ENCODE measurements at regions not wholly inside any gene's neighbourhood (a gene's known extent, or its start where the extent isn't known, plus 50 kb on each side); places are given as distances from the start of the nearest gene placed in this dataset.

DNA sequence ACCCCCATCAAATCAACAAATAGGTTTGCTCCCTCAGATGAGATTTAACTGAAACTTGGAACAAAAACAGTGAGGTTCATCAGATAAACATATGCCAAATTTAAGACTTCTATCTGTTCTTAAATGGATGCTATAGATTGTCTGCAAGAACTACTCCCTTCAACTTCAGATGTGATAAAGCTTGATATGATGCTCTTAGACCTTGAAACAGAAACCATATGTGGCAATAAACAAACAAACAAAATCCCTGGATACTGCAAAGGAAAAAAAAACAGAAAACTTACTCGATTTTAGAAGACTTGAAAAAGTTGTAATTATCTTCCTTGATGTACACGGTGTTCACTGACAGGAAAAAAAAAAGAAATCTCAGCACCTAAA, 286.1 kb upstream of the USP25 start (continued):
- no peak for TF ChIP-seq ZNF280D (tag by site-specific recombination; IDR thresholded peaks at IDR 0.05)
- no peak for TF ChIP-seq GLI2 (tag by site-specific recombination; IDR thresholded peaks at IDR 0.05; ENCODE audit: borderline replicate concordance, low read depth)
- no peak for TF ChIP-seq ZNF221 (tag by site-specific recombination; IDR thresholded peaks at IDR 0.05; ENCODE audit: borderline replicate concordance)
- TF ChIP-seq HOXA7 (CRISPR knock-in tag; IDR thresholded peaks at IDR 0.05; ENCODE audit: borderline replicate concordance): no peak
- TF ChIP-seq FEZF1 (tag by site-specific recombination; IDR thresholded peaks at IDR 0.05): no peak

DNA sequence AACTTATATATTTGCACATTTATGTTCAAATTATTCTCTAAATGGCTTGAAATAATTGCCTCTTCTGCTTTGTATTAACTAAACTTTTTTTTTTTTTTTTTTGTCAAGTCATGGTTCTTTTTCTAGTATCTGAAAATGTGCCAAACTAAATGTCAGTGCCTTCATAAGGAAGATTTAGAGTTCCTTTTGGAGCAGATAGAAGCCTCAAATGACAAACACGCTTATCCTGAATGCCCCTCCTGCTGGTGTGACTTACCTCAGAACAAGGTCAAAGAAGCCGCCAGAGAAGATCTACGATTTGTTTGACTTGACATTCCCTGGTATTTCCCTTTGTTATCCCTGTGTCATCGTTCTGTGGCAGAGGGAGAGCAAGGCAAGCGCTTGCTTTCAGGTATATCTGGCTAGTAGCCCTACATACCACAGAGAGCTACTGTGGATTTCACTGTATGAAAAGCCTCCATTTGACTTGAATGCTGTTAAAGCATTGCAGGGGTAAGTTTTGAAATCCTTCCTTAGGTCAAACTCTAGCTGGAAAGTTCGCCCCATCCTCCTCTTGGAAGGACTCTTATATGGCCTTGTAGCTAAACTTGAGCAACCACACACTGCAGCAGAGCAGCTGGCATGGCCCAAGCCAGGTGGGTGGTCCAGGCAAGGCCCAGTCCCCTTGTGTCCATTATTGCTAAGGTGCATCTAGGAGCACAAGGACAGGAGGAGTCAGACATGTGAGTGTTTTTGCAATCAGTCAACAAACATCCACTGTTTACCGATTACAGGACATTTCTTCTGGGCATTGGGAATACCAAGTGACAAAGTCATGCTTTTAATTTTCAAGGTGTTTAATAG, 285.4 kb upstream of the USP25 start:
- Histone ChIP-seq H3K9me3 (ENCODE audit: control insufficient read depth, insufficient read depth, low read depth, low read length) (no peaks in the 10 kb centered on the region; the same call in 1 of the 2 replicates), H3K4me3 (ENCODE audit: low read depth, low read length) (no peak overlapping the region), H3K4me1 (ENCODE audit: control insufficient read depth, insufficient read depth, low read length) (no peaks in the 10 kb centered on the region), H3K27ac (ENCODE audit: extremely low read depth, low read depth, low read length) (no peak overlapping the region), H3K36me3 (ENCODE audit: control insufficient read depth in 2 of 2, insufficient read depth in 1 of 2, low read length in 2 of 2) (no peaks in the 10 kb centered on the region)
- POLR2A ChIA-PET: no interaction called here
- CTCF ChIA-PET: no interaction called here
- TF ChIP-seq ZNF514 (tag by site-specific recombination; IDR thresholded peaks at IDR 0.05) (no peak), ZBTB8A (tag by site-specific recombination; IDR thresholded peaks at IDR 0.05) (no peak), SETDB1 (IDR thresholded peaks at IDR 0.05; ENCODE audit: insufficient read length, low read length) (no peak), ZNF2 (tag by site-specific recombination; IDR thresholded peaks at IDR 0.05) (no peak), ZNF214 (tag by site-specific recombination; IDR thresholded peaks at IDR 0.05; ENCODE audit: borderline replicate concordance) (no peak), MZF1 (tag by site-specific recombination; IDR thresholded peaks at IDR 0.05; ENCODE audit: borderline replicate concordance) (no peak)

DNA sequence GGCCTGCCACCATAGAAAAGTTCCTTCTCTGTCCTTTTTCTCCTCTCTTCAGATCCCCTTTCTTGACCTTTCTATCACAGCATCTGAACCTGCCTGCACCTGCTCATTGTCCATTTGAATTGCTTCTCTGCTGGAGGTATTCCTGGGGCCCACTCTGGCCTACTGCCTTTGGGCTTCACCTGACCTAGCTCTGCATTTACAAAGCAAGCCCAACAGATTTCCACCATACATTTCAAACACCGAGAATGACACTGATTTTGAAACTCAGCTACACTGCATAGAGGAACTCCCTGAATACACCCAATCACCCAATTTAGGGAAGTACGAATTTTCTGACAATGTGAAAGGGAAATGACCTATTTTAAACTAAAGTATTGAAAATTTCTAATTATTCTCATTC, 284.5 kb upstream of the USP25 start:
- H3K4me3 ChIP-seq (ENCODE audit: low read depth, low read length): no peak overlapping the region
- no peak overlapping the region for H3K27ac ChIP-seq (ENCODE audit: extremely low read depth, low read depth, low read length)
- CTCF ChIA-PET: no interaction called here
- no peaks in the 10 kb centered on the region; the same call in 1 of the 2 replicates for H3K9me3 ChIP-seq (ENCODE audit: control insufficient read depth, insufficient read depth, low read depth, low read length)
- POLR2A ChIA-PET: no interaction called here
- H3K36me3 ChIP-seq (ENCODE audit: control insufficient read depth in 2 of 2, insufficient read depth in 1 of 2, low read length in 2 of 2): no peaks in the 10 kb centered on the region
- no peaks in the 10 kb centered on the region for H3K4me1 ChIP-seq (ENCODE audit: control insufficient read depth, insufficient read depth, low read length)
- TF ChIP-seq ZNF558 (tag by site-specific recombination; IDR thresholded peaks at IDR 0.05) (no peak), ZNF837 (tag by site-specific recombination; IDR thresholded peaks at IDR 0.05) (no peak), REST (tag by site-specific recombination; IDR thresholded peaks at IDR 0.05) (no peak), INSM2 (tag by site-specific recombination; IDR thresholded peaks at IDR 0.05) (no peak), ZSCAN5A (tag by site-specific recombination; IDR thresholded peaks at IDR 0.05) (no peak), HOXA7 (CRISPR knock-in tag; IDR thresholded peaks at IDR 0.05; ENCODE audit: borderline replicate concordance) (no peak), ZSCAN23 (tag by site-specific recombination; IDR thresholded peaks at IDR 0.05) (no peak)

Measured in HEK293 (cell line).